HEK293 (cell line): ENCODE measurements at regions not wholly inside any gene's neighbourhood (a gene's known extent, or its start where the extent isn't known, plus 50 kb on each side); places are given as distances from the start of the nearest gene placed in this dataset.
A peak's percentile ranks its signal among the peaks of the same experiment; 100 is the strongest.

Experiments used
- CTCF ChIA-PET: fragments of 350-600 bp; formaldehyde crosslinking; extraction: SDS; loops from one replicate; lab custom pipeline; 2021; ENCODE audit warnings: antibody characterized with exemption; lab: Yijun Ruan, JAX
- POLR2A ChIA-PET: fragments of 300-600 bp; formaldehyde crosslinking; extraction: SDS; loops from one replicate; lab custom pipeline; 2020; ENCODE audit warnings: antibody characterized with exemption, inconsistent platforms; lab: Yijun Ruan, JAX
- H3K27ac ChIP-seq: fragments of 200-500 bp; sonication (Bioruptor generic); 2 replicates; pipeline ENCODE4 v1.5.1; 2014; ENCODE audit warnings: low read depth, low read length, control low read depth, inconsistent platforms; ENCODE audit errors: extremely low read depth
- H3K36me3 ChIP-seq, 2 experiments: fragments of 200-500 bp in 1 of 2; sonication (Bioruptor generic) in 1 of 2; 1 replicate in 1 of 2; 2 replicates in 1 of 2; pipeline ENCODE4 v1.5.1; 2014 to 2017; ENCODE audit warnings: inconsistent platforms in 2 of 2, low read length in 2 of 2; ENCODE audit not compliant: control insufficient read depth in 2 of 2, insufficient read depth in 1 of 2
- H3K4me1 ChIP-seq: fragments of 200-500 bp; sonication (Bioruptor generic); 2 replicates; pipeline ENCODE4 v1.5.1; 2014; ENCODE audit warnings: mild to moderate bottlenecking, low read length, inconsistent platforms; ENCODE audit not compliant: control insufficient read depth, insufficient read depth
- H3K4me3 ChIP-seq: 2 replicates; pipeline ENCODE4 v1.5.1; 2011; ENCODE audit warnings: low read depth, mild to moderate bottlenecking, control low read depth, low read length, moderate library complexity
- H3K9me3 ChIP-seq: fragments of 200-500 bp; sonication (Bioruptor generic); 2 replicates; pipeline ENCODE4 v1.5.1; 2014; ENCODE audit warnings: low read depth, low read length, inconsistent platforms; ENCODE audit not compliant: control insufficient read depth, insufficient read depth
- KLF10 ChIP-seq: fragments of 450-650 bp; IDR thresholded peaks from 2 replicates; pipeline ENCODE4 v1.5.1; 2018; ENCODE audit warnings: missing biosample characterization, mild to moderate bottlenecking, missing genetic modification characterization
- OSR2 ChIP-seq: fragments of 450-650 bp; formaldehyde crosslinking; IDR thresholded peaks from 2 replicates; pipeline ENCODE4 v1.5.1; 2016; ENCODE audit warnings: missing biosample characterization, missing genetic modification characterization
- PRDM1 ChIP-seq: fragments of 450-650 bp; formaldehyde crosslinking; IDR thresholded peaks from 2 replicates; pipeline ENCODE4; 2016; ENCODE audit warnings: missing biosample characterization, missing genetic modification characterization
- SCRT1 ChIP-seq: fragments of 450-650 bp; formaldehyde crosslinking; IDR thresholded peaks from 2 replicates; pipeline ENCODE4 v1.5.1; 2016; ENCODE audit warnings: missing biosample characterization, missing genetic modification characterization, borderline replicate concordance
- YY2 ChIP-seq: fragments of 450-650 bp; formaldehyde crosslinking; IDR thresholded peaks from 2 replicates; pipeline ENCODE4 v1.5.1; 2016; ENCODE audit warnings: missing biosample characterization, missing genetic modification characterization
- ZFP3 ChIP-seq: fragments of 450-650 bp; formaldehyde crosslinking; IDR thresholded peaks from 2 replicates; pipeline ENCODE4 v1.5.1; 2016; ENCODE audit warnings: low read depth, missing biosample characterization, missing genetic modification characterization
- ZNF138 ChIP-seq: fragments of 450-650 bp; formaldehyde crosslinking; IDR thresholded peaks from 2 replicates; pipeline ENCODE4 v1.5.1; 2016; ENCODE audit warnings: missing biosample characterization, missing genetic modification characterization, borderline replicate concordance
- ZNF510 ChIP-seq: fragments of 450-650 bp; formaldehyde crosslinking; IDR thresholded peaks from 2 replicates; pipeline ENCODE4 v1.5.1; 2018; ENCODE audit warnings: mild to moderate bottlenecking, missing genetic modification characterization, missing biosample characterization; ENCODE audit not compliant: insufficient replicate concordance
- ZNF514 ChIP-seq: fragments of 450-650 bp; formaldehyde crosslinking; IDR thresholded peaks from 2 replicates; pipeline ENCODE4 v1.5.1; 2016; ENCODE audit warnings: missing biosample characterization, missing genetic modification characterization
- ZNF654 ChIP-seq: fragments of 450-650 bp; formaldehyde crosslinking; IDR thresholded peaks from 2 replicates; pipeline ENCODE4 v1.5.1; 2016; ENCODE audit warnings: low read depth, missing biosample characterization, missing genetic modification characterization
- TF ChIP-seq, protein P1 (sequence below): fragments of 450-650 bp; formaldehyde crosslinking; IDR thresholded peaks from 2 replicates; pipeline ENCODE4 v1.5.1; 2016; ENCODE audit warnings: missing biosample characterization, missing genetic modification characterization
- TF ChIP-seq, protein P2 (sequence below): fragments of 450-650 bp; IDR thresholded peaks from 2 replicates; pipeline ENCODE4 v1.5.1; 2018; ENCODE audit warnings: missing biosample characterization, mild to moderate bottlenecking, missing genetic modification characterization
- TF ChIP-seq, protein P3 (sequence below): fragments of 450-650 bp; formaldehyde crosslinking; IDR thresholded peaks from 2 replicates; pipeline ENCODE4 v1.5.1; 2016; ENCODE audit warnings: missing biosample characterization, missing genetic modification characterization
- TF ChIP-seq, protein P4 (sequence below): fragments of 450-650 bp; formaldehyde crosslinking; IDR thresholded peaks from 2 replicates; pipeline ENCODE4 v1.5.1; 2016; ENCODE audit warnings: missing biosample characterization, missing genetic modification characterization
- TF ChIP-seq, protein P5 (sequence below): fragments of 450-650 bp; formaldehyde crosslinking; IDR thresholded peaks from 2 replicates; pipeline ENCODE4 v1.5.1; 2016; ENCODE audit warnings: missing biosample characterization, missing genetic modification characterization
- TF ChIP-seq, protein P6 (sequence below): fragments of 450-650 bp; formaldehyde crosslinking; IDR thresholded peaks from 2 replicates; pipeline ENCODE4 v1.5.1; 2016; ENCODE audit warnings: missing biosample characterization, missing genetic modification characterization, low read depth

DNA sequence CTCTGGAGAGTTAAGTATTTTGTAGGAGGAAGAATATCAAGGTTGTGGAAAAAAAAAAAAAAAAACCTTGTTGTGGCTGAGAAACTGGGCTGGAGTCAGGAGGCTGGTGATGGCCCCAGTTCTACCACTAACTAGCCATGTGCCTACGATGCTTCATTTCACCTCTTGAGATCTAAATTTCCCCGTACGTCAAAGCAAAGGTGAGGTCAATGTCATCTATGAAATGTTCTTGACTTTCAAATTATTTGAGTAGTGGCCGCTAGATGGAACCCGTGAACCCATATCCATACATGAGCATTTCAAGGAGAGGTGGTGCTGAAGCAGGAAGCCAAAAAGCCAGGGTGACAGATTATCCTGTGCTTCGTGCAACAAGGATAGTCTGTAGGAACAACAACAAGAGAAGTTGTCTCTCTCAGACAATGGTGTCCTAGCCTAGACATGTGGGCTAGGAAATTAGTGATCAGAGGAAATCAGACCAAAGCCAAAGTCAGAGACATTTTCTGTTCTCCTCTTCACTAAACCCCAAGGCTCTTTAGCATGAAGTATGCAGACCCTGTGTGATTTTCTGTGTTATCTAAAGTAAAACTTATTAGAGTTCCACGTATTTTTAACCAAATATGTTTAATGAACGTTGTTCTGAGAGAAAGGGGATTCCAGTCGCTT is 95.5 kb upstream of the ETV6 start:
- ChIA-PET POLR2A (no interaction called here), CTCF (interaction anchor here (0.6 to 2.2 kb wide), 7 partner anchors 8 to 562 kb away, joined by 3 to 18 read pairs (median 4); no protein-coding TSS in a partner anchor)
- TF ChIP-seq KLF10 (tag by site-specific recombination) (no peak), YY2 (tag by site-specific recombination) (no peak), OSR2 (no peak), SCRT1 (no peak), PRDM1 (no peak), ZNF514 (tag by site-specific recombination) (no peak), ZNF654 (tag by site-specific recombination) (peak; percentile 62), ZNF138 (tag by site-specific recombination) (no peak)
- TF ChIP-seq, protein P1, sequence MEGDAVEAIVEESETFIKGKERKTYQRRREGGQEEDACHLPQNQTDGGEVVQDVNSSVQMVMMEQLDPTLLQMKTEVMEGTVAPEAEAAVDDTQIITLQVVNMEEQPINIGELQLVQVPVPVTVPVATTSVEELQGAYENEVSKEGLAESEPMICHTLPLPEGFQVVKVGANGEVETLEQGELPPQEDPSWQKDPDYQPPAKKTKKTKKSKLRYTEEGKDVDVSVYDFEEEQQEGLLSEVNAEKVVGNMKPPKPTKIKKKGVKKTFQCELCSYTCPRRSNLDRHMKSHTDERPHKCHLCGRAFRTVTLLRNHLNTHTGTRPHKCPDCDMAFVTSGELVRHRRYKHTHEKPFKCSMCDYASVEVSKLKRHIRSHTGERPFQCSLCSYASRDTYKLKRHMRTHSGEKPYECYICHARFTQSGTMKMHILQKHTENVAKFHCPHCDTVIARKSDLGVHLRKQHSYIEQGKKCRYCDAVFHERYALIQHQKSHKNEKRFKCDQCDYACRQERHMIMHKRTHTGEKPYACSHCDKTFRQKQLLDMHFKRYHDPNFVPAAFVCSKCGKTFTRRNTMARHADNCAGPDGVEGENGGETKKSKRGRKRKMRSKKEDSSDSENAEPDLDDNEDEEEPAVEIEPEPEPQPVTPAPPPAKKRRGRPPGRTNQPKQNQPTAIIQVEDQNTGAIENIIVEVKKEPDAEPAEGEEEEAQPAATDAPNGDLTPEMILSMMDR (tag by site-specific recombination), result 0 out of 2 replicates have a peak, but pooled peaks have one; percentile 48
- TF ChIP-seq, protein P2, sequence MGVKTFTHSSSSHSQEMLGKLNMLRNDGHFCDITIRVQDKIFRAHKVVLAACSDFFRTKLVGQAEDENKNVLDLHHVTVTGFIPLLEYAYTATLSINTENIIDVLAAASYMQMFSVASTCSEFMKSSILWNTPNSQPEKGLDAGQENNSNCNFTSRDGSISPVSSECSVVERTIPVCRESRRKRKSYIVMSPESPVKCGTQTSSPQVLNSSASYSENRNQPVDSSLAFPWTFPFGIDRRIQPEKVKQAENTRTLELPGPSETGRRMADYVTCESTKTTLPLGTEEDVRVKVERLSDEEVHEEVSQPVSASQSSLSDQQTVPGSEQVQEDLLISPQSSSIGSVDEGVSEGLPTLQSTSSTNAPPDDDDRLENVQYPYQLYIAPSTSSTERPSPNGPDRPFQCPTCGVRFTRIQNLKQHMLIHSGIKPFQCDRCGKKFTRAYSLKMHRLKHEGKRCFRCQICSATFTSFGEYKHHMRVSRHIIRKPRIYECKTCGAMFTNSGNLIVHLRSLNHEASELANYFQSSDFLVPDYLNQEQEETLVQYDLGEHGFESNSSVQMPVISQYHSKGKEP (tag by site-specific recombination), result no peak
- TF ChIP-seq, protein P3, sequence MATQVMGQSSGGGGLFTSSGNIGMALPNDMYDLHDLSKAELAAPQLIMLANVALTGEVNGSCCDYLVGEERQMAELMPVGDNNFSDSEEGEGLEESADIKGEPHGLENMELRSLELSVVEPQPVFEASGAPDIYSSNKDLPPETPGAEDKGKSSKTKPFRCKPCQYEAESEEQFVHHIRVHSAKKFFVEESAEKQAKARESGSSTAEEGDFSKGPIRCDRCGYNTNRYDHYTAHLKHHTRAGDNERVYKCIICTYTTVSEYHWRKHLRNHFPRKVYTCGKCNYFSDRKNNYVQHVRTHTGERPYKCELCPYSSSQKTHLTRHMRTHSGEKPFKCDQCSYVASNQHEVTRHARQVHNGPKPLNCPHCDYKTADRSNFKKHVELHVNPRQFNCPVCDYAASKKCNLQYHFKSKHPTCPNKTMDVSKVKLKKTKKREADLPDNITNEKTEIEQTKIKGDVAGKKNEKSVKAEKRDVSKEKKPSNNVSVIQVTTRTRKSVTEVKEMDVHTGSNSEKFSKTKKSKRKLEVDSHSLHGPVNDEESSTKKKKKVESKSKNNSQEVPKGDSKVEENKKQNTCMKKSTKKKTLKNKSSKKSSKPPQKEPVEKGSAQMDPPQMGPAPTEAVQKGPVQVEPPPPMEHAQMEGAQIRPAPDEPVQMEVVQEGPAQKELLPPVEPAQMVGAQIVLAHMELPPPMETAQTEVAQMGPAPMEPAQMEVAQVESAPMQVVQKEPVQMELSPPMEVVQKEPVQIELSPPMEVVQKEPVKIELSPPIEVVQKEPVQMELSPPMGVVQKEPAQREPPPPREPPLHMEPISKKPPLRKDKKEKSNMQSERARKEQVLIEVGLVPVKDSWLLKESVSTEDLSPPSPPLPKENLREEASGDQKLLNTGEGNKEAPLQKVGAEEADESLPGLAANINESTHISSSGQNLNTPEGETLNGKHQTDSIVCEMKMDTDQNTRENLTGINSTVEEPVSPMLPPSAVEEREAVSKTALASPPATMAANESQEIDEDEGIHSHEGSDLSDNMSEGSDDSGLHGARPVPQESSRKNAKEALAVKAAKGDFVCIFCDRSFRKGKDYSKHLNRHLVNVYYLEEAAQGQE (tag by site-specific recombination), result 0 out of 2 replicates have a peak, but pooled peaks have one; percentile 59
- TF ChIP-seq, protein P4, sequence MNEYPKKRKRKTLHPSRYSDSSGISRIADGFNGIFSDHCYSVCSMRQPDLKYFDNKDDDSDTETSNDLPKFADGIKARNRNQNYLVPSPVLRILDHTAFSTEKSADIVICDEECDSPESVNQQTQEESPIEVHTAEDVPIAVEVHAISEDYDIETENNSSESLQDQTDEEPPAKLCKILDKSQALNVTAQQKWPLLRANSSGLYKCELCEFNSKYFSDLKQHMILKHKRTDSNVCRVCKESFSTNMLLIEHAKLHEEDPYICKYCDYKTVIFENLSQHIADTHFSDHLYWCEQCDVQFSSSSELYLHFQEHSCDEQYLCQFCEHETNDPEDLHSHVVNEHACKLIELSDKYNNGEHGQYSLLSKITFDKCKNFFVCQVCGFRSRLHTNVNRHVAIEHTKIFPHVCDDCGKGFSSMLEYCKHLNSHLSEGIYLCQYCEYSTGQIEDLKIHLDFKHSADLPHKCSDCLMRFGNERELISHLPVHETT (tag by site-specific recombination), result no peak
- TF ChIP-seq, protein P5, sequence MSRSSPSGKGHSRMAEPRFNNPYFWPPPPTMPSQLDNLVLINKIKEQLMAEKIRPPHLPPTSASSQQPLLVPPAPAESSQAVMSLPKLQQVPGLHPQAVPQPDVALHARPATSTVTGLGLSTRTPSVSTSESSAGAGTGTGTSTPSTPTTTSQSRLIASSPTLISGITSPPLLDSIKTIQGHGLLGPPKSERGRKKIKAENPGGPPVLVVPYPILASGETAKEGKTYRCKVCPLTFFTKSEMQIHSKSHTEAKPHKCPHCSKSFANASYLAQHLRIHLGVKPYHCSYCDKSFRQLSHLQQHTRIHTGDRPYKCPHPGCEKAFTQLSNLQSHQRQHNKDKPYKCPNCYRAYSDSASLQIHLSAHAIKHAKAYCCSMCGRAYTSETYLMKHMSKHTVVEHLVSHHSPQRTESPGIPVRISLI (tag by site-specific recombination), result 0 out of 2 replicates have a peak, but pooled peaks have one; percentile 48
- H3K4me1 ChIP-seq, result no peaks in the 10 kb centered on the region
- no peak overlapping the region for H3K27ac ChIP-seq
- no peaks in the 10 kb centered on the region for H3K9me3 ChIP-seq
- no peaks in the 10 kb centered on the region for H3K36me3 ChIP-seq
- H3K4me3 ChIP-seq, result no peak overlapping the region

DNA sequence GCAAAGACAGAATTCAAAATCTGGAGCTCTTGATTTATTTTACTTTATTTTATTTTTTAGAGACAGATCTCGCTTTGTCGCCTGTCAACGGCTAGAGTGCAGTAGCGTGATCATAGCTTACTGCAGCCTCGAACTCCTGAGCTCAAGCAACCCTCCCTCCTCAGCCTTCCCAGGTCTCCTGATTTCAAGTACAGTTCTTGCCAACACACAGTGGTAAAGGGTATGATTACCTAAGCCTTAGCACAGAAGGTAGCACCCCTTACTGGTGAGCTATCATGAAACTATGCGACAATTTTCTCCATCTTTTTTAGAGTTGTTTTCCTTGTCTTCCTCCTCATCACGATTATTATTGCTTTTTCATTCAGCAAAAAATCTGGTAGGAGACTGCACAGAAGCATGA is 94.3 kb upstream of the ETV6 start:
- CTCF ChIA-PET, result interaction anchor here (0.7 to 2.2 kb wide), 6 partner anchors 9 to 542 kb away, joined by 3 to 18 read pairs (median 4); no protein-coding TSS in a partner anchor
- no peaks in the 10 kb centered on the region for H3K36me3 ChIP-seq
- TF ChIP-seq, protein P6, sequence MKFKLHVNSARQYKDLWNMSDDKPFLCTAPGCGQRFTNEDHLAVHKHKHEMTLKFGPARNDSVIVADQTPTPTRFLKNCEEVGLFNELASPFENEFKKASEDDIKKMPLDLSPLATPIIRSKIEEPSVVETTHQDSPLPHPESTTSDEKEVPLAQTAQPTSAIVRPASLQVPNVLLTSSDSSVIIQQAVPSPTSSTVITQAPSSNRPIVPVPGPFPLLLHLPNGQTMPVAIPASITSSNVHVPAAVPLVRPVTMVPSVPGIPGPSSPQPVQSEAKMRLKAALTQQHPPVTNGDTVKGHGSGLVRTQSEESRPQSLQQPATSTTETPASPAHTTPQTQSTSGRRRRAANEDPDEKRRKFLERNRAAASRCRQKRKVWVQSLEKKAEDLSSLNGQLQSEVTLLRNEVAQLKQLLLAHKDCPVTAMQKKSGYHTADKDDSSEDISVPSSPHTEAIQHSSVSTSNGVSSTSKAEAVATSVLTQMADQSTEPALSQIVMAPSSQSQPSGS, result no peak
- TF ChIP-seq ZNF510 (tag by site-specific recombination) (no peak), ZFP3 (tag by site-specific recombination) (no peak)
- TF ChIP-seq, all 188 proteins: peak for 0
- Histone ChIP-seq H3K4me1 (no peaks in the 10 kb centered on the region), H3K27ac (no peak overlapping the region), H3K9me3 (no peaks in the 10 kb centered on the region), H3K4me3 (no peak overlapping the region)
- POLR2A ChIA-PET, result no interaction called here
